Upper lobe of left lung (tissue), 6 donors: ENCODE measurements at regions not wholly inside any gene's neighbourhood (a gene's known extent, or its start where the extent isn't known, plus 50 kb on each side); places are given as distances from the start of the nearest gene placed in this dataset.

Experiments
- ATAC-seq, 2 donors: fragments of 200-7000 bp; cut with Tn5 transposase; one replicate each; pipeline ENCODE4 v1.9.1; 2022; ENCODE audit warnings: mild to moderate bottlenecking in 2 of 2, moderate library complexity in 2 of 2; ENCODE audit not compliant: low FRiP score in 2 of 2
- DNase-seq, 2 donors: peaks; one replicate each; pipeline ENCODE4 v3.0.0-alpha.2; 2019 to 2020
- H3K27ac ChIP-seq, 4 donors: fragments of 200-600 bp; sonication (generic); one replicate each; pipeline ENCODE4 v1.5.1; 2016 to 2019
- H3K27me3 ChIP-seq, 4 donors: fragments of 200-600 bp; sonication (generic); one replicate each; pipeline ENCODE4 v1.5.1; 2017 to 2019
- H3K36me3 ChIP-seq, 4 donors: fragments of 200-600 bp; sonication (generic); one replicate each; pipeline ENCODE4 v1.5.1; 2016 to 2019
- H3K4me1 ChIP-seq, 4 donors: fragments of 200-600 bp; sonication (generic); one replicate each; pipeline ENCODE4 v1.5.1; 2018 to 2019
- H3K4me3 ChIP-seq, 4 donors: fragments of 200-600 bp; sonication (generic); one replicate each; pipeline ENCODE4 v1.5.1; 2017 to 2019; ENCODE audit warnings: mild to moderate bottlenecking in 2 of 4, moderate library complexity in 1 of 4
- H3K9me3 ChIP-seq, 4 donors: fragments of 200-600 bp; sonication (generic); one replicate each; pipeline ENCODE4 v1.5.1; 2018 to 2019
- EP300 ChIP-seq, 4 donors: sonication (generic); formaldehyde crosslinking; IDR thresholded peaks; one replicate each; pipeline ENCODE4 v1.5.1; 2017; ENCODE audit warnings: antibody characterized with exemption in 4 of 4, control low read depth in 2 of 4
- POLR2A ChIP-seq, 4 donors: fragments of 450-650 bp; IDR thresholded peaks; one replicate each; pipeline ENCODE4 v1.5.1; 2016 to 2017; ENCODE audit warnings: antibody characterized with exemption in 4 of 4, mild to moderate bottlenecking in 2 of 4
- POLR2AphosphoS5 ChIP-seq, 2 donors: sonication (generic); formaldehyde crosslinking; IDR thresholded peaks; one replicate each; pipeline ENCODE4 v1.5.1; 2017; ENCODE audit warnings: antibody characterized with exemption in 2 of 2
- WGBS, 2 donors: methylation state at CpG; one replicate each; pipeline ENCODE4 v1.1.5; 2017 to 2018; 5-methylcytosine and 5-hydroxymethylcytosine counted together
- TF ChIP-seq, protein P1 (sequence below), 6 experiments: fragments of 450-650 bp in 4 of 6; fragments of 200-600 bp in 2 of 6; sonication (generic) in 2 of 6; IDR thresholded peaks; one replicate each; pipeline ENCODE4 v1.5.1; 2016 to 2019; ENCODE audit warnings: antibody characterized with exemption in 6 of 6
- donor health status: DM: no; HTN: no; CAD: no; lungs with moderate emphysema.
- donor health status: DM: no; HTN: yes; CAD: no; lungs with severe emphysema.

DNA sequence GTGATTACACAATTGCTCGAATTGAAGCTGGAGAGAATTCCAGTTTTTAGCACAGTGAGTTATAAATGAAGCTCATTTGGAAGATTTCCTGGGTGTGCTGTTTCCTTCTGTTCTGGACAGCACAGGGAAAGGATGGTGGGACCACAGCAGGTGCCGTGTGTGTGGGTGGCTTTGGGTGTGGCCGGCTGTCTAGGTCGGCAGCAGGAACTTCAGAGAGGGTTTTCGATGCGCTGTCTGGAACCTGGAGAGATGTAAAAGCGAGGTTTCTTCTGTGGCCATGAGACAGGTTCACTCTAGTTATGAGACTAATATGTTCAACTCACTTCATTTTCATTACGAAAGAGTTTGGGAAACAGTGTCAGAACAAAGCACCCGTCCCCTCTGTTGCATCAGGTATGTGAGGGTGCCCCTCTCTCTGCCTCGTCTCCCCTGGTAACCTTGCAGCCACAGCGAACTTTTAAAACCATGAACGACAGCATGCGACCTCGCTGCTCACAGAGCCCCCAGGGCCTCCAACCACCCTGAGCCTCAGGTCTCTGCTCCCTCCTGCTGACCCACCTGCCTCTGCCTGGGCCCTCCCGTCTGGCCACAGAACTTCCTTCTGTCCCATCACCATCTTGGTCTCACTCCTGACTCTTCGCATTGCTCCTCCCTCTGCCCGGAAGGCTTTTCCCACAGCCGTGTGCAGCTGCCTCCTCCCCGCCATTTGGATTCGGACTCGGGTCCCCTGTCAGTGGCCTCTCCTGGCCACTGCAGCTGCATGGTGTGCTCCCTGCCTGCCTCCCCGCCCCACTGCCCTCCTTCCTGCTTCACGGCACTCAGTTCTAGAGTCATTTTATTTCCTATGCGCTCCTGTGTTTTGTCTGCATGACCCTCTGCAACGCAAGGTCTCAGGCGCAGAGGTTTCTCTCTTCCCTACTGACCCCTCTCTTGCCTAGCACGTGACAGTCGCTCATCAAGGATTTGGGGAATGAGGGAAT is 151.2 kb downstream of the NDUFA10 start:
- 82 to 84% methylated on average over 28 of the region's 28 CpGs for WGBS, 2 donors
- Histone ChIP-seq H3K27me3 (no peaks in the 10 kb centered on the region), H3K27ac (no peak overlapping the region), H3K9me3 (no peaks in the 10 kb centered on the region), H3K4me3 (no peak overlapping the region), H3K4me1 (no peaks in the 10 kb centered on the region), H3K36me3 (no peaks in the 10 kb centered on the region)
- DNase-seq: peak in 1 of 2 donors; percentile 17
- ATAC-seq: no peak
- no peak for TF ChIP-seq POLR2A (IDR thresholded peaks at IDR 0.05)
- TF ChIP-seq POLR2AphosphoS5 (IDR thresholded peaks at IDR 0.05): no peak
- TF ChIP-seq, protein P1, sequence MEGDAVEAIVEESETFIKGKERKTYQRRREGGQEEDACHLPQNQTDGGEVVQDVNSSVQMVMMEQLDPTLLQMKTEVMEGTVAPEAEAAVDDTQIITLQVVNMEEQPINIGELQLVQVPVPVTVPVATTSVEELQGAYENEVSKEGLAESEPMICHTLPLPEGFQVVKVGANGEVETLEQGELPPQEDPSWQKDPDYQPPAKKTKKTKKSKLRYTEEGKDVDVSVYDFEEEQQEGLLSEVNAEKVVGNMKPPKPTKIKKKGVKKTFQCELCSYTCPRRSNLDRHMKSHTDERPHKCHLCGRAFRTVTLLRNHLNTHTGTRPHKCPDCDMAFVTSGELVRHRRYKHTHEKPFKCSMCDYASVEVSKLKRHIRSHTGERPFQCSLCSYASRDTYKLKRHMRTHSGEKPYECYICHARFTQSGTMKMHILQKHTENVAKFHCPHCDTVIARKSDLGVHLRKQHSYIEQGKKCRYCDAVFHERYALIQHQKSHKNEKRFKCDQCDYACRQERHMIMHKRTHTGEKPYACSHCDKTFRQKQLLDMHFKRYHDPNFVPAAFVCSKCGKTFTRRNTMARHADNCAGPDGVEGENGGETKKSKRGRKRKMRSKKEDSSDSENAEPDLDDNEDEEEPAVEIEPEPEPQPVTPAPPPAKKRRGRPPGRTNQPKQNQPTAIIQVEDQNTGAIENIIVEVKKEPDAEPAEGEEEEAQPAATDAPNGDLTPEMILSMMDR (IDR thresholded peaks at IDR 0.05): no peak
- no peak for TF ChIP-seq EP300 (IDR thresholded peaks at IDR 0.05)

DNA sequence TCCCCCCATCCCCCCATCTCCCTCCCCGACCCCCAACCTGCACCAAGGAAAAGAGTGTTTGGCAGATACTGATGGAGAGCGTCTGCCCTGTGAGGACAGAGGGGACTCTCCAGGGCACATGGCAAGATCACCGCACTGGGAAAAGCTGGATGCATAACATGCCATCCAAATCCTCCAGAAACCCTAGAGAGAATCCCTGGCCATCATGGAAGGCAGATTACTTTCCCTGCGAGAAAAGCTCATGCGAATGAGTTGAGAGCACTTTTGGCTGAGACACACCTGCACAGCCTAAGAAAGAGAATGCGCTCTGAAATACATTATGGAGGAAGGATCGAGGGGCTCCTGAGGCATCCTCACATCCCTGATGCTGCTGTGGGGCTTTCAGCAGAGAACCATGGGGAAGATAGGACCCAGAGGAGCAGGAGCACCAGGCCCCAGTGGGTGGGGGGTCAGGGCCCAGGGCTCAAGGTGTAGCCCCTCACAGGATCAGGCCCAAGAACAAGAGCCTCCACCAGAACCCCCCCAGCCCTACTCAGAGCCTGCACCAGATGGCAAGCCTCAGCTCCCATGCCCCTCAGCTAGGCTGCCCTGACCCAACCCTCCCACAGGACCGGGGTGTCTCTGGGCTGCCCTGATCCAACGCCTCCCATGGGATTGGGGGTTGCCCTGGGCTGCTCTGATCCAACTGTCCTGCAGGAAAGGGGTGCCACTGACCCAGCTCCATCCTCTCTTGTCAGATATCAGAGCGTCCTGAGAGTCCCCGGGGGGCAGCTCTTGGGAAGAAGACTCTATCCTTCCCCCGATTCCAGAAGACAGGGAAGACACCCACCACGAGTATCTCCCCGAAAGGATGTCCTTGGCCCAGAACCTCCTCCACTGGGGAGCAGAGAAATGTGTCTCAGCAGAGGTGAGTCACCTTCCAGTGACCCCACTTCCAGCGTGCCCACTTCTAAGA is 153.4 kb downstream of the NDUFA10 start:
- H3K9me3 ChIP-seq: no peaks in the 10 kb centered on the region
- no peaks in the 10 kb centered on the region for H3K27me3 ChIP-seq
- DNase-seq (peak in 1 of 2 donors; percentile 9), ATAC-seq (no peak)
- TF ChIP-seq POLR2A (IDR thresholded peaks at IDR 0.05): no peak
- no peak for TF ChIP-seq POLR2AphosphoS5 (IDR thresholded peaks at IDR 0.05)
- TF ChIP-seq, protein P1 (IDR thresholded peaks at IDR 0.05): no peak
- no peak for TF ChIP-seq EP300 (IDR thresholded peaks at IDR 0.05)
- WGBS, 2 donors: 81 to 87% methylated on average over 15 of the region's 15 CpGs
- no peaks in the 10 kb centered on the region for H3K36me3 ChIP-seq
- H3K4me3 ChIP-seq: no peak overlapping the region
- no peak overlapping the region for H3K27ac ChIP-seq
- H3K4me1 ChIP-seq: no peaks in the 10 kb centered on the region

DNA sequence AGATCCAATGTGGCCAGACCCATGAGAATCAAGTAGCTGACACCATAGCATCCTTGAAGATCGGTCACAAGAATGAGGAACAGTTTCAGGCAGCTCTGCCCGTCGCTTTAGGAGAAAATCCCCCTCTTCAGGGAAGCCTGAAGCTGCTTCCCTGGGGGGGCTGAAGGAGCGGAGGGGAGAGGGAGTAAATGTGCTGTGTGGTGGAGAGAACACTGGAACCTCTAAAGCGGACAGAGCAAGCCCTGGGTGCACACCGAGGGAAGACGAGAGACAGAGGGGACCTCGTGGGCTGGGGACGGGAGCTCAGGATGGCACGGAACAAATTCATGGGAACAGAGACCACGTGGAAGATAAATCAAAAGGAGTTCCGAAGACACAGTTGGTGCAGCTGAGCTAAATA is 154.3 kb downstream of the NDUFA10 start:
- no peaks in the 10 kb centered on the region for H3K4me1 ChIP-seq
- no peak overlapping the region for H3K27ac ChIP-seq
- H3K27me3 ChIP-seq: no peaks in the 10 kb centered on the region
- no peak for DNase-seq
- TF ChIP-seq POLR2AphosphoS5 (IDR thresholded peaks at IDR 0.05) (no peak), EP300 (IDR thresholded peaks at IDR 0.05) (no peak), POLR2A (IDR thresholded peaks at IDR 0.05) (no peak)
- TF ChIP-seq, protein P1 (IDR thresholded peaks at IDR 0.05): no peak
- WGBS, 2 donors: 84 to 86% methylated on average over 12 of the region's 12 CpGs
- no peak overlapping the region for H3K4me3 ChIP-seq
- H3K9me3 ChIP-seq: no peaks in the 10 kb centered on the region
- no peak for ATAC-seq
- H3K36me3 ChIP-seq: no peaks in the 10 kb centered on the region

DNA sequence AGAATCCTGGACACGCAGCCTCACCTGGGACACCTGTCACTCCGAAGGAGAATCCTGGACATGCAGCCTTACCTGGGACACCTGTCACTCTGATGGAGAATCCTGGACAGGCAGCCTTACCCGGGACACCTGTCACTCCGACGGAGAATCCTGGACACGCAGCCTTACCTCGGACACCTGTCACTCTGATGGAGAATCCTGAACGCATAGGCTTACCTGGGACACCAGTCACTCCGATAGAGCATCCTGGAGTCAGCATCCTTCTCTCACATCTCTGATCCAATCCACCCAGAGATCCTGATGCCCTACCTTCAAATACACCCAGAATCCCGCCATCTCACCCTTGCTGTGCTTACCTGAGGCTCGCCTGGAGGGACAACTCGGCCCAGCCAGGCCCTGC is 154.9 kb downstream of the NDUFA10 start:
- WGBS, 2 donors: 89 to 91% methylated on average over 3 to 12 of the region's 12 CpGs
- H3K4me1 ChIP-seq: no peaks in the 10 kb centered on the region
- H3K4me3 ChIP-seq: no peak overlapping the region
- no peak for TF ChIP-seq POLR2AphosphoS5 (IDR thresholded peaks at IDR 0.05)
- TF ChIP-seq, protein P1 (IDR thresholded peaks at IDR 0.05): no peak
- TF ChIP-seq EP300 (IDR thresholded peaks at IDR 0.05): no peak
- no peak for TF ChIP-seq POLR2A (IDR thresholded peaks at IDR 0.05)
- no peaks in the 10 kb centered on the region for H3K36me3 ChIP-seq
- no peak for DNase-seq
- ATAC-seq: no peak
- no peak overlapping the region for H3K27ac ChIP-seq
- H3K9me3 ChIP-seq: no peaks in the 10 kb centered on the region
- H3K27me3 ChIP-seq: no peaks in the 10 kb centered on the region
